Smooth muscle cell (in vitro differentiated cells): ENCODE measurements at regions not wholly inside any gene's neighbourhood (a gene's known extent, or its start where the extent isn't known, plus 50 kb on each side); places are given as distances from the start of the nearest gene placed in this dataset.
"Not testable (repeated sequence)": the region's sequence is repeated elsewhere in the genome, so short reads cannot be mapped to it uniquely, and the experiment has no call there.

Experiments
- DNase-seq: peaks from one replicate; lab custom pipeline; 2025; ENCODE audit not compliant: unreplicated experiment; lab: John Stamatoyannopoulos, UW
- H2AFZ ChIP-seq: fragments of 200-600 bp; sonication (generic); 2 replicates; pipeline ENCODE4 v1.6.0; 2016; ENCODE audit warnings: antibody characterized with exemption, low read depth, mild to moderate bottlenecking
- H3F3A ChIP-seq: fragments of 200-600 bp; sonication (generic); 2 replicates; pipeline ENCODE4 v1.6.0; 2017; ENCODE audit warnings: antibody characterized with exemption, low read depth
- H3K27ac ChIP-seq: fragments of 200-600 bp; sonication (generic); 2 replicates; pipeline ENCODE4 v1.5.1; 2016; ENCODE audit warnings: low read depth, mild to moderate bottlenecking
- H3K27me3 ChIP-seq: fragments of 200-600 bp; sonication (generic); 2 replicates; pipeline ENCODE4 v1.6.1; 2016; ENCODE audit warnings: low read depth, mild to moderate bottlenecking
- H3K36me3 ChIP-seq: fragments of 200-600 bp; sonication (generic); 2 replicates; pipeline ENCODE4 v1.5.1; 2016; ENCODE audit warnings: low read depth
- H3K4me1 ChIP-seq: fragments of 200-600 bp; sonication (generic); 2 replicates; pipeline ENCODE4 v1.5.1; 2016; ENCODE audit warnings: low read depth
- H3K4me2 ChIP-seq: fragments of 200-600 bp; sonication (generic); 2 replicates; pipeline ENCODE4 v1.6.0; 2016; ENCODE audit warnings: mild to moderate bottlenecking
- H3K4me3 ChIP-seq: fragments of 200-600 bp; sonication (generic); 2 replicates; pipeline ENCODE4 v1.5.1; 2016; ENCODE audit warnings: mild to moderate bottlenecking
- H3K79me2 ChIP-seq: fragments of 200-600 bp; sonication (generic); 2 replicates; pipeline ENCODE4 v1.6.0; 2016; ENCODE audit warnings: low read depth, mild to moderate bottlenecking
- H3K9ac ChIP-seq: fragments of 200-600 bp; sonication (generic); 2 replicates; pipeline ENCODE4 v1.6.0; 2016; ENCODE audit warnings: low read depth
- H3K9me3 ChIP-seq: fragments of 200-600 bp; sonication (generic); replicated peaks from 2 replicates; pipeline ENCODE4 v1.5.1; 2016; ENCODE audit warnings: low read depth
- H4K20me1 ChIP-seq: fragments of 200-600 bp; sonication (generic); 2 replicates; pipeline ENCODE4 v1.6.0; 2016; ENCODE audit warnings: low read depth
- WGBS: methylation state at CpG from one replicate; pipeline ENCODE4 v1.1.7; 2016; ENCODE audit warnings: low lambda C conversion rate; 5-methylcytosine and 5-hydroxymethylcytosine counted together
- TF ChIP-seq, protein P1 (sequence below): fragments of 200-600 bp; sonication (generic); IDR thresholded peaks from 2 replicates; pipeline ENCODE4 v1.5.1; 2017; ENCODE audit warnings: borderline replicate concordance, mild to moderate bottlenecking, antibody characterized with exemption; ENCODE audit not compliant: insufficient read depth, poor library complexity, severe bottlenecking

DNA sequence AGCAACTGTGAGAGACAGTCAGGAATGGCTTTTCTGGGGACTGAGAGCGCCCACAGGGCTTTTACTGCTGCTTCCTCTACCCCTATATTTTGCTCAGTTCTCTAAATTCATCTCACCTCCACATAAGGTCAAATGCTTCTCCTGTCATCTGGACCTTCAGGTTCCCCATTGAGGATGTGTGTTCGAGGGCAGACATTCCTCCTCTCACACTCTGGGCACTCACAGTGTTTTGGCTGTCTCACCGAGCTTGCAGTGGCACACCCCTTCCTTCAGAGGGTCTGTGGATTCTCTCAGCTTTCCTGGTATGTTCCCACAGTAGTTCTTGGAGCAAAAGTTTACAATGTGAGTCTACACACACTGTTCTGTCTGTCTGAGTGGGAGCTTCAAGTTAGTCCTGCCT is 127.8 kb upstream of the GLRA1 start:
- TF ChIP-seq, protein P1, sequence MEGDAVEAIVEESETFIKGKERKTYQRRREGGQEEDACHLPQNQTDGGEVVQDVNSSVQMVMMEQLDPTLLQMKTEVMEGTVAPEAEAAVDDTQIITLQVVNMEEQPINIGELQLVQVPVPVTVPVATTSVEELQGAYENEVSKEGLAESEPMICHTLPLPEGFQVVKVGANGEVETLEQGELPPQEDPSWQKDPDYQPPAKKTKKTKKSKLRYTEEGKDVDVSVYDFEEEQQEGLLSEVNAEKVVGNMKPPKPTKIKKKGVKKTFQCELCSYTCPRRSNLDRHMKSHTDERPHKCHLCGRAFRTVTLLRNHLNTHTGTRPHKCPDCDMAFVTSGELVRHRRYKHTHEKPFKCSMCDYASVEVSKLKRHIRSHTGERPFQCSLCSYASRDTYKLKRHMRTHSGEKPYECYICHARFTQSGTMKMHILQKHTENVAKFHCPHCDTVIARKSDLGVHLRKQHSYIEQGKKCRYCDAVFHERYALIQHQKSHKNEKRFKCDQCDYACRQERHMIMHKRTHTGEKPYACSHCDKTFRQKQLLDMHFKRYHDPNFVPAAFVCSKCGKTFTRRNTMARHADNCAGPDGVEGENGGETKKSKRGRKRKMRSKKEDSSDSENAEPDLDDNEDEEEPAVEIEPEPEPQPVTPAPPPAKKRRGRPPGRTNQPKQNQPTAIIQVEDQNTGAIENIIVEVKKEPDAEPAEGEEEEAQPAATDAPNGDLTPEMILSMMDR, result no peak
- 52% methylated on average over 3 of the region's 3 CpGs for WGBS
- no peak for DNase-seq

DNA sequence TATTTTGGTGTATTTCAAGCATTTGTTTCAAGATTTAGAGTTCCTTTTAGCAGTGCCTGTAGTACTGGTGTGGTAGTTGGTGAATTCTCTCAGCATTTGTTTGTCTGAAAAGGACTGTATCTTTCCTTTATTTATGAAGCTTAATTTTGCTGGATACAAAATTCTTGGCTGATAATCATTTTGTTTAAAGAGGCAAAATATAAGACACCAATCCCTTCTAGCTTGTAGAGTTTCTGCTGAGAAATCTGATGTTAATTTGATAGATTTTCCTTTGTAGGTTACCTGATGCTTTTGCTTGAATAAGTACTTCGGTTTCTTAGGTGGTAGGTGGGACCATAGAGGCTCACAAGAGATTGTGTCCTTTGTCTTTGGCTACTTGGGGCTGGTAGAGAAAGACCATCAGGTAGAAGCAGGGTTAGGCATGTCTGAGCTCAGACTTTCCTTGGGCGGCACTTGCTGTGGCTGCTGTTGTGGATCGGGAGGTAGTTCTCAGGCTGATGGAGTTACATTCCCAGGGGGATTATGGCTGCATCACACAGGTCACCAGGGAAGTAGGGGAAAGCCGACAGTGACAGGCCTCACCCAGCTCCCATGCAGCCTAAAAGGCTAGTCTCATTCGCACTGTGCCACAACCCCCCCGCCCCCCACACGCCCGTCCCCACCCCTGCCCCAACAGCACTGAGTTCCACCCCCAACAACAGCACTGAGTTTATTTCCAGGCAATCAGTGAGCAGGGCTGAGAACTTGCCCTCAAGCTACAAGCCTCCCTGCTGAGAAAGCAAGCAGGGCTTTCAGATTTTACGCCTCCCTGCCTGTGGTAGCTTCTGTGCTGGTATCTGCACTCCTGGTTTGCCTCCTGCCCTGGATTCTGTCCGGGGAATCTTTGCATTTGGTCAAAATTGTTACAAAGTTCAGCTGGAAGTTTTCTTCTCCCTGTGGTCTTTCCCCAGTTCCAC is 127.1 kb upstream of the GLRA1 start:
- Histone ChIP-seq H3K4me3 (no peak overlapping the region), H3K4me2 (no peak overlapping the region), H3K9ac (no peak overlapping the region), H3K27me3 (no peaks in the 10 kb centered on the region), H3F3A (no peaks in the 10 kb centered on the region), H3K9me3 (no peaks in the 10 kb centered on the region), H3K27ac (no peak overlapping the region), H4K20me1 (no peaks in the 10 kb centered on the region), H3K36me3 (no peaks in the 10 kb centered on the region), H2AFZ (no peak overlapping the region), H3K79me2 (no peaks in the 10 kb centered on the region), H3K4me1 (peaks cover 3% of the 10 kb centered on the region)
- no peak for DNase-seq
- 43% methylated on average over 8 of the region's 10 CpGs for WGBS
- TF ChIP-seq, protein P1, result no peak

More for the DNA sequence above, 127.8 kb upstream of the GLRA1 start:
- H3K36me3 ChIP-seq, result no peaks in the 10 kb centered on the region
- no peak overlapping the region for H3K9ac ChIP-seq
- no peak overlapping the region for H3K4me3 ChIP-seq
- H3K27me3 ChIP-seq, result no peaks in the 10 kb centered on the region
- H4K20me1 ChIP-seq, result no peaks in the 10 kb centered on the region
- no peak overlapping the region for H3K4me2 ChIP-seq
- no peaks in the 10 kb centered on the region for H3F3A ChIP-seq
- no peaks in the 10 kb centered on the region for H3K9me3 ChIP-seq
- H3K27ac ChIP-seq, result no peak overlapping the region
- H3K79me2 ChIP-seq, result no peaks in the 10 kb centered on the region
- peaks cover 3% of the 10 kb centered on the region for H3K4me1 ChIP-seq
- no peak overlapping the region for H2AFZ ChIP-seq

DNA sequence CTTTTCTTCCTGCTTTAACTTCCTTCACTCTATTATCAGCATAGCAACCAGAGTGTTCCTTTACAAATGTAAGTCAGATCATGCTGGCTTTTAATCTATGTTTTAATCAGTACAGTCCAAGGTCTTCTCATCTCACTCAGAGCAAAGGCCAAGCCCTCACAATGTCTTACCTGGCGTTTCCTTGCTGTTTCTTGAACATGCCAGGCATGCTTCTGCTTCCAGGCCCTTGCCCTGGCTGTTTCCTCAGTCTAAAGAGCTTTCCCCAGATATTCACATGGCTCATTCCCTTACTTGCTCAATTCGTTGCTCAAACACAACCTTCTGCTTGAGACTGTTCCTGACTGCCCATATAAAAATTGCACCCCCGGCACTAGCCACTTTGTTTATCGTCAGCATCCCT is 121.7 kb upstream of the GLRA1 start:
- H3K4me1 ChIP-seq, result no peaks in the 10 kb centered on the region
- DNase-seq, result no peak
- 77% methylated on average over 4 of the region's 4 CpGs for WGBS

DNA sequence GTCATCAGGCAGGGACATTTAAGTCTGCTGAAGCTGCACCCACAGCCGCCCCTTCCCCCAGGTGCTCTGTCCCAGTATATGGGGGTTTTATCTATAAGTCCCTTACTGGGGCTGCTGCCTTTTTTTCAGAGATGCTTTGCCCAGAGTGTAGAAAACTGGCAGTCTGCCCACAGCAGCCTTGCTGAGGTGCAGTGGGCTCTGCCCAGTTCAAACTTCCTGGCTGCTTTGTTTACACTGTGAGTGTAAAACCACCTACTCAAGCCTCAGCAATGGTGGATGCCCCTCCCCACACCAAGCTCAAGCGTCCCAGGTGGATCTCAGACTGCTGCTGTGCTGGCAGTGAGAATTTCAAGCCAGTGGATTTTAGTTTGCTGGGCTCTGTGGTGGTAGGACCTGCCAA is 114.2 kb upstream of the GLRA1 start:
- not testable (repeated sequence) for DNase-seq, H4K20me1 ChIP-seq, H3K4me3 ChIP-seq, H3K4me1 ChIP-seq, H3K36me3 ChIP-seq, H3K79me2 ChIP-seq, H3K9ac ChIP-seq, H3K4me2 ChIP-seq, H2AFZ ChIP-seq, H3K9me3 ChIP-seq, H3K27me3 ChIP-seq, H3F3A ChIP-seq, H3K27ac ChIP-seq
- WGBS, result 67% methylated on average over 2 of the region's 2 CpGs

More for the DNA sequence above, 121.7 kb upstream of the GLRA1 start:
- Histone ChIP-seq H3K27me3 (no peaks in the 10 kb centered on the region), H3K9me3 (no peaks in the 10 kb centered on the region), H3F3A (no peaks in the 10 kb centered on the region), H3K4me2 (no peak overlapping the region), H3K4me3 (no peak overlapping the region), H3K27ac (no peak overlapping the region), H3K9ac (no peak overlapping the region), H2AFZ (no peak overlapping the region), H4K20me1 (no peaks in the 10 kb centered on the region), H3K79me2 (no peaks in the 10 kb centered on the region), H3K36me3 (no peaks in the 10 kb centered on the region)
- TF ChIP-seq, protein P1, result no peak

DNA sequence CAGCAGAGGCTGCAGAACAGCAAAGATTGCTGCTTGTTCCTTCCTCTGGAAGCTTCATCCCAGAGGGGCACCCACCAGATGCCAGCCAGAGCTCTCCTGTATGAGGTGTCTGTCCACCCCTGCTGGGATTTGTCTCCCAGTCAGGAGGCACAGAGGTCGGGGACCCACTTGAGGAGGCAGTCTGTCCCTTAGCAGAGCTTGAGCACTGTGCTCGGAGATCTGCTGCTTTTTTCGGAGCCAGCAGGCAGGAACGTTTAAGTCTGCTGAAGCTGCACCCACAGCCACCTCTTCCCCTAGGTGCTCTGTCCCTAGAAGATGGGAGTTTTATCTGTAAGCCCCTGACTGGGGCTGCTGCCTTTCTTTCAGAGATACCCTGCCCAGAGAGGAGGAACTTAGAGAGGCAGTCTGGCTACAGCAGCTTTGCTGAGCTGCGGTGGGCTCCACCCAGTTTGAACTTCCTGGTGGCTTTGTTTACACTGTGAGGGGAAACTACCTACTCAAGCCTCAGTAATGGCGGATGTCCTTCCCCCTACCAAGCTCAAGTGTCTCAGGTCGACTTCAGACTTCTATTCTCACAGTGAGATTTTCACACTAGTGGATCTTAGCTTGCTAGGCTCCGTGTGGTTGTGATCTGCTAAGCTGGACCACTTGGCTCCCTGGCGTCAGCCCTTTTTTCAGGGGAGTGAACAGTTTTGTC is 101.8 kb upstream of the GLRA1 start:
- DNase-seq, H2AFZ ChIP-seq, H4K20me1 ChIP-seq, H3K4me2 ChIP-seq, H3K4me3 ChIP-seq, H3K9me3 ChIP-seq, H3K27me3 ChIP-seq, H3K9ac ChIP-seq, H3K36me3 ChIP-seq, H3K4me1 ChIP-seq, H3K79me2 ChIP-seq, H3F3A ChIP-seq, H3K27ac ChIP-seq: not testable (repeated sequence)
- WGBS, result 88% methylated on average over 9 of the region's 9 CpGs
